ENCODE measurements at regions not wholly inside any gene's neighbourhood (a gene's known extent, or its start where the extent isn't known, plus 50 kb on each side); places are given as distances from the start of the nearest gene placed in this dataset.

GRCh38 chr6:68008445-68008844, 626.6 kb upstream of the ADGRB3 start:
- dilution Hi-C loops (cut with MboI; ENCODE audit: extremely low pct_ligation_motif_present, low sequenced_read_pairs) (no loop called here), intact Hi-C loops (cut with micrococcal nuclease) (no loop called here)
- FAIRE-seq = no peak
- Histone ChIP-seq H3K4me2 (ENCODE audit: insufficient read depth, low read length) (no peak overlapping the region), H3K9me3 (replicated peaks; ENCODE audit: control insufficient read depth, insufficient read depth, low read length) (peaks cover 1% of the 10 kb centered on the region), H3K9ac (replicated peaks; ENCODE audit: extremely low read depth, insufficient read depth, low read length) (no peak overlapping the region), H3K9me1 (replicated peaks; ENCODE audit: control insufficient read depth, extremely low read depth, insufficient read depth, low read length) (no peaks in the 10 kb centered on the region), H3K4me3 (replicated peaks in 1 of 3; ENCODE audit: insufficient read depth in 1 of 3, low read depth in 1 of 3, low read length in 3 of 3) (no peak overlapping the region), H3K79me2 (ENCODE audit: control insufficient read depth, insufficient read depth, low read length) (no peaks in the 10 kb centered on the region), H3K27ac (ENCODE audit: insufficient read depth, low read depth, low read length) (no peak overlapping the region), H2AFZ (ENCODE audit: low read depth, low read length) (no peak overlapping the region), H3K27me3 (ENCODE audit: control insufficient read depth in 2 of 2, insufficient read depth in 2 of 2, low read length in 2 of 2) (no peaks in the 10 kb centered on the region), H4K20me1 (replicated peaks; ENCODE audit: control insufficient read depth, extremely low read depth, insufficient read depth, low read length) (no peaks in the 10 kb centered on the region), H3K36me3 (ENCODE audit: control insufficient read depth in 2 of 2, extremely low read depth in 1 of 2, insufficient read depth in 2 of 2, low read length in 2 of 2) (no peaks in the 10 kb centered on the region), H3K4me1 (ENCODE audit: control insufficient read depth, extremely low read depth, insufficient read depth, low read length) (no peaks in the 10 kb centered on the region)
- DNase-seq (ENCODE audit: low read depth, low spot score) = no peak
- TF ChIP-seq POLR2AphosphoS5 (IDR thresholded peaks at IDR 0.05; ENCODE audit: insufficient read depth, low read depth, low read length) (no peak), JUN (IDR thresholded peaks at IDR 0.05; ENCODE audit: borderline replicate concordance, insufficient read depth, insufficient read length, low read depth) (no peak), POLR2A (IDR thresholded peaks at IDR 0.05; ENCODE audit: low read depth, low read length) (no peak), MAX (IDR thresholded peaks at IDR 0.05; ENCODE audit: insufficient read depth, insufficient read length) (no peak), MYC (IDR thresholded peaks at IDR 0.05; ENCODE audit: low read depth, low read length) (no peak), EZH2 (IDR thresholded peaks at IDR 0.05; ENCODE audit: borderline replicate concordance, low read depth, low read length, severe bottlenecking) (no peak), FOS (IDR thresholded peaks at IDR 0.05; ENCODE audit: borderline replicate concordance, insufficient read depth, low read length) (no peak), CTCF (IDR thresholded peaks at IDR 0.05; ENCODE audit: extremely low read depth in 1 of 2, insufficient read depth in 1 of 2, low read depth in 1 of 2, low read length in 2 of 2) (no peak), GATA2 (IDR thresholded peaks at IDR 0.05; ENCODE audit: insufficient read depth, insufficient read length, low read depth, low read length) (no peak)
- BruUV-seq (replicated peaks) = no TSS peak
- CTCF ChIA-PET = no interaction called here
- POLR2A ChIA-PET = no interaction called here

All from endothelial cell of umbilical vein (primary cell).